Stimulated activated effector memory CD8-positive, alpha-beta T cell treated with anti-CD3 and anti-CD28 coated beads, Interleukin-12 subunit alpha, Interleukin-12 subunit beta, amount 100 ng/mL, for 72 hours (primary cell): ENCODE measurements at regions not wholly inside any gene's neighbourhood (a gene's known extent, or its start where the extent isn't known, plus 50 kb on each side); places are given as distances from the start of the nearest gene placed in this dataset.
"Not testable (repeated sequence)": the region's sequence is repeated elsewhere in the genome, so short reads cannot be mapped to it uniquely, and the experiment has no call there.

Source experiments
- ATAC-seq: fragments of 150-1000 bp; cut with Tn5 transposase; 2 replicates; pipeline ENCODE4 v1.10.0; 2021
- DNase-seq, 2 donors: peaks; one replicate each; pipeline ENCODE4 v3.0.0; 2021 to 2022; ENCODE audit warnings: low spot score in 2 of 2
- H3K27ac Mint-ChIP-seq: one replicate; pipeline ENCODE4 v1.8.0; 2022; ENCODE audit warnings: mild to moderate bottlenecking, mixed read lengths
- H3K36me3 Mint-ChIP-seq: one replicate; pipeline ENCODE4 v1.8.0; 2022; ENCODE audit warnings: mild to moderate bottlenecking, mixed read lengths
- H3K4me1 Mint-ChIP-seq: one replicate; pipeline ENCODE4 v1.8.0; 2022; ENCODE audit warnings: mixed read lengths
- H3K4me3 Mint-ChIP-seq: one replicate; pipeline ENCODE4 v1.8.0; 2022; ENCODE audit warnings: mild to moderate bottlenecking, mixed read lengths
- H3K9me3 Mint-ChIP-seq: one replicate; pipeline ENCODE4 v1.8.0; 2022; ENCODE audit warnings: mixed read lengths

GRCh38 chr12:5096241-5096924 is 52.7 kb downstream of the KCNA5 start:
- no peak overlapping the region for H3K27ac Mint-ChIP-seq
- peak; percentile 34 for ATAC-seq
- no peaks in the 10 kb centered on the region for H3K9me3 Mint-ChIP-seq
- peak in 1 of 2 donors; percentile 28 for DNase-seq
- no peaks in the 10 kb centered on the region for H3K4me1 Mint-ChIP-seq
- H3K4me3 Mint-ChIP-seq, result no peak overlapping the region
- no peaks in the 10 kb centered on the region for H3K36me3 Mint-ChIP-seq

- no peaks in the 10 kb centered on the region for H3K36me3 Mint-ChIP-seq
- no peaks in the 10 kb centered on the region for H3K9me3 Mint-ChIP-seq
- no peak overlapping the region for H3K27ac Mint-ChIP-seq
These were observed 54.1 kb downstream of the KCNA5 start for GRCh38 chr12:5097786-5098185.

GRCh38 chr12:5099136-5099535 is 55.5 kb downstream of the KCNA5 start:
- no peaks in the 10 kb centered on the region for H3K9me3 Mint-ChIP-seq
- DNase-seq, result peak in 1 of 2 donors; percentile 34
- H3K36me3 Mint-ChIP-seq, result no peaks in the 10 kb centered on the region
- ATAC-seq, result no peak
- H3K4me3 Mint-ChIP-seq, result no peak overlapping the region
- H3K4me1 Mint-ChIP-seq, result no peaks in the 10 kb centered on the region
- no peak overlapping the region for H3K27ac Mint-ChIP-seq

More at GRCh38 chr12:5097786-5098185, 54.1 kb downstream of the KCNA5 start:
- DNase-seq, result no peak
- no peak for ATAC-seq
- Mint-ChIP-seq H3K4me1 (no peaks in the 10 kb centered on the region), H3K4me3 (no peak overlapping the region)

DNA sequence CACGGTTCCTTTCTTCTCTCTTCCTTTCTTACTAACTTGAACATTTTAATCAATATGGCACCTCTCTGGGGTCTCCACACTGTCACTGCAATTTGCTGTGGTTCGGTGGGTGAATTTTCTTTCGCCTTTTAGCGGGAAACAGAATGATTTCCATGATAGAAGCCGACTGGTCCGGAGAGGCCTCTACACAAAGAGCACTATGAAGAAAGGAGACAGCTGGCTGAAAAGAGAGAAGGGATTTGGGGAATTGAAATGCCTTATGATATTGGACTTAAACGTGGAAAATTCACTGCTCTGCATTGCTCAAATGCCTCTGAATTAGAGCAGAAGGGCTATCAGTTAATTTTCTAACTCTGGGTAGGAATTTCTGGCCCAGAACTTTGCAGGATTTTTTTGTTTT is 55.9 kb downstream of the KCNA5 start:
- Mint-ChIP-seq H3K9me3 (no peaks in the 10 kb centered on the region), H3K36me3 (no peaks in the 10 kb centered on the region)
- no peak for ATAC-seq

GRCh38 chr12:5101686-5102085 is 58.0 kb downstream of the KCNA5 start:
- Mint-ChIP-seq H3K4me1 (no peaks in the 10 kb centered on the region), H3K9me3 (no peaks in the 10 kb centered on the region), H3K27ac (no peak overlapping the region), H3K4me3 (no peak overlapping the region), H3K36me3 (no peaks in the 10 kb centered on the region)
- no peak for ATAC-seq
- DNase-seq, result no peak

More for the DNA sequence above, 55.9 kb downstream of the KCNA5 start:
- H3K4me3 Mint-ChIP-seq, result no peak overlapping the region
- no peak overlapping the region for H3K27ac Mint-ChIP-seq
- no peaks in the 10 kb centered on the region for H3K4me1 Mint-ChIP-seq
- no peak for DNase-seq

DNA sequence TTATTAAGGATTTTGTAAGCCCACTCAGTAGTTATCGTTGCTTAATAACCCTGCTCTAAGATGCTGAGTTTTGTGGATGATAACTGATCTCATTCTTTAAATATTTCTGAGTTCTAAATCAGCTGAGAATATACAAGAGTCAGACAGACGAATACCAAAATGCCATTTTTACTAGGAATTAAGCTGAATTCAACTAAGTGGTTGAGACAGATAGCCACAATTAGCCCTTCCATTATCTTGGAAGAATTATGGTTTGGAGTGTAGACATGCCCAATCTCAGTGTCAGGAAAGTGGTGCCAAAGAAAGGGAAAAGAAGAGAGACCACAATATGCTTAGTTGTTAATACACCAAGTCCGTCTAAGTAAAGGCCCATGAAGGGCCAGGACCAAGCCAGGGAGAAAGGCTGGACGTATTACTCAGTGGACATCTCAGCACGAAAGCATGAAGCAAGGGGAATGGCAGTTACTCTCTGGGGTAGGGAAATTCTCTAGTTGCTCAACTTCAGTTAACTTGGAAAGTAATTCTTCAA is 58.6 kb downstream of the KCNA5 start:
- Mint-ChIP-seq H3K4me1 (no peaks in the 10 kb centered on the region), H3K27ac (no peak overlapping the region), H3K36me3 (no peaks in the 10 kb centered on the region), H3K4me3 (no peak overlapping the region), H3K9me3 (no peaks in the 10 kb centered on the region)
- DNase-seq (no peak), ATAC-seq (no peak)

DNA sequence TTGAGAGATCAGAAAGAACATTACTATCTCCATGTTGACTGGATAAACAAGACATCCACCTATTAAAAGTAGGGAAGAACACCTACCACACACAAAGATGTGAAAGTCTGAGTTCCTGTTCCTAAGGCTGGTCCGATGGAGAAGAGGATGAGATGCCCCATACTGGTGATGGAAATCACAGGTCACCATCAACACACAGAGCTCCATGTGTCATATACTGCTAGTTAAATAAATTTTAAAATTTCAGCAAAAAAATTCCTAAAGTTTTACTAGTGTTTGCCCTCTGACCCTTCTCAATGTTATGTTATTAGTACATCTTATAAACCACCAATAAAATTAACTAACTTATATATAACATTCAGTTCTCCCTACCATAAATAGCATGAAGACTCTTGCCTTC is 59.1 kb downstream of the KCNA5 start:
- Mint-ChIP-seq H3K27ac (no peak overlapping the region), H3K36me3 (no peaks in the 10 kb centered on the region), H3K9me3 (no peaks in the 10 kb centered on the region), H3K4me1 (no peaks in the 10 kb centered on the region), H3K4me3 (no peak overlapping the region)
- ATAC-seq (no peak), DNase-seq (no peak)

- ATAC-seq (no peak), DNase-seq (no peak)
- H3K27ac Mint-ChIP-seq, result no peak overlapping the region
- H3K4me1 Mint-ChIP-seq, result peaks cover 6% of the 10 kb centered on the region
- no peaks in the 10 kb centered on the region for H3K9me3 Mint-ChIP-seq
- H3K4me3 Mint-ChIP-seq, result no peak overlapping the region
- H3K36me3 Mint-ChIP-seq, result no peaks in the 10 kb centered on the region
These were observed 66.7 kb downstream of the KCNA5 start for GRCh38 chr12:5110345-5110744.

DNA sequence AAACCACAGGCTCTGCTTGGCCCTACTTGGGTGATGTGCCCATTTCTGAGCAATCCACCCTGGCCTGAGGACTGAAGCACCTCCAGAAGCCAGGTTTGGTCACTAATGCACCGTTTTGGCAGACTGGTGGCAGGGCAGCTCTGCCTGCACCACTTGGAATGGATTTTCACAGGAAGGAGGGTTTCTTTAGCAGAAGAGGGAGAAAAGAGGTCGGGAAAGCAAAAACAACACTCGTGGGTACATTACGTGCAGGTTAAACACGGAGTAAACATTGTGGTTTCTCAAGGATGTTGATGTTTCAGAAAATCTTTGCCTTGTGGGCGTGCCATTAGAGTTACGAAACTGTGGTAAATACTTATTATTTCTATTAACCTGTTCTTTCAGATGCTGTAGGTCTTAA is 70.8 kb downstream of the KCNA5 start:
- Mint-ChIP-seq H3K9me3 (no peaks in the 10 kb centered on the region), H3K4me3 (no peak overlapping the region), H3K36me3 (no peaks in the 10 kb centered on the region), H3K4me1 (peaks cover 6% of the 10 kb centered on the region), H3K27ac (no peak overlapping the region)
- DNase-seq (no peak), ATAC-seq (no peak)

DNA sequence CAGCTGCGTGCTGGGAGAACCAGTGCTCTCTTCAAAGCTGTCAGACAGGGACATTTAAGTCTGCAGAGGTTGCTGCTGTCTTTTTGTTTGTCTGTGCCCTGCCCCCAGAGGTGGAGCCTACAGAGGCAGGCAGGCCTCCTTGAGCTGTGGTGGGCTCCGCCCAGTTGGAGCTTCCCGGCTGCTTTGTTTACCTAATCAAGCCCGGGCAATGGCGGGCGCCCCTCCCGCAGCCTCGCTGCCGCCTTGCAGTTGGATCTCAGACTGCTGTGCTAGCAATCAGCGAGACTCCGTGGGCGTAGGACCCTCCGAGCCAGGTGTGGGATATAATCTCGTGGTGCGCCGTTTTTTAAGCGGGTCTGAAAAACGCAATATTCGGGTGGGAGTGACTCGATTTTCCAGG is 78.1 kb downstream of the KCNA5 start:
- not testable (repeated sequence) for H3K9me3 Mint-ChIP-seq, ATAC-seq, DNase-seq, H3K4me3 Mint-ChIP-seq, H3K36me3 Mint-ChIP-seq, H3K4me1 Mint-ChIP-seq, H3K27ac Mint-ChIP-seq

DNA sequence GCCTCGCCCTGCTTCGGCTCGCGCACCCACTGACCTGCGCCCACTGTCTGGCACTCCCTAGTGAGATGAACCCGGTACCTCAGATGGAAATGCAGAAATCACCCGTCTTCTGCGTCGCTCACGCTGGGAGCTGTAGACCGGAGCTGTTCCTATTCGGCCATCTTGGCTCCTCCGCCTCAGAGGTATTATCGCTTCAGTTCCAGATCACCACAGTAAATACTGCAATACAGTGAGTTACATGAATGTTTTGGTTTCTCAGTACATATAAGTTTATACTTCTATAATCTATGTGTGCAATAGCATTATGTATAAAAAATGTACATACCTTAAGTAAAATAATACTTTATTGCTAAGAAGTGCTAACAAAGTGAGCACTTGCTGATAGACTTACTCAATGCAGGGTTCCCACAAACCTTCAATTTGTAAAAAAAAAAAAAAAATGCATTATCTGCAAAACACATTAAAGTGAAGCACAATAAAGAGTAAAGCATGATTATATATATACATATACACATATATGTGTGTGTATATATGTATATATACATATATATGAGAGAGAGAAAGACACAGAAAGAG is 78.7 kb downstream of the KCNA5 start:
- H3K27ac Mint-ChIP-seq, ATAC-seq, H3K9me3 Mint-ChIP-seq, H3K4me3 Mint-ChIP-seq, H3K4me1 Mint-ChIP-seq, DNase-seq, H3K36me3 Mint-ChIP-seq: not testable (repeated sequence)

- ATAC-seq (no peak), DNase-seq (no peak)
- H3K9me3 Mint-ChIP-seq, result no peaks in the 10 kb centered on the region
- no peaks in the 10 kb centered on the region for H3K4me1 Mint-ChIP-seq
- H3K27ac Mint-ChIP-seq, result no peak overlapping the region
- no peaks in the 10 kb centered on the region for H3K36me3 Mint-ChIP-seq
- H3K4me3 Mint-ChIP-seq, result no peak overlapping the region
These were observed 80.2 kb downstream of the KCNA5 start for GRCh38 chr12:5123921-5124320.

GRCh38 chr12:5124401-5124800 is 80.7 kb downstream of the KCNA5 start:
- no peaks in the 10 kb centered on the region for H3K4me1 Mint-ChIP-seq
- no peak for DNase-seq
- no peaks in the 10 kb centered on the region for H3K36me3 Mint-ChIP-seq
- H3K4me3 Mint-ChIP-seq, result no peak overlapping the region
- H3K9me3 Mint-ChIP-seq, result no peaks in the 10 kb centered on the region
- H3K27ac Mint-ChIP-seq, result no peak overlapping the region
- no peak for ATAC-seq

- DNase-seq (no peak), ATAC-seq (no peak)
- no peaks in the 10 kb centered on the region for H3K36me3 Mint-ChIP-seq
- H3K4me1 Mint-ChIP-seq, result no peaks in the 10 kb centered on the region
- no peak overlapping the region for H3K4me3 Mint-ChIP-seq
- no peak overlapping the region for H3K27ac Mint-ChIP-seq
- no peaks in the 10 kb centered on the region for H3K9me3 Mint-ChIP-seq
These were observed 91.3 kb downstream of the KCNA5 start for GRCh38 chr12:5134861-5135525.

- Mint-ChIP-seq H3K36me3 (no peaks in the 10 kb centered on the region), H3K27ac (no peak overlapping the region)
These were observed 94.6 kb downstream of the KCNA5 start for GRCh38 chr12:5138256-5138655.

GRCh38 chr12:5138845-5139244 is 95.2 kb downstream of the KCNA5 start:
- no peak for DNase-seq
- Mint-ChIP-seq H3K4me3 (no peak overlapping the region), H3K36me3 (no peaks in the 10 kb centered on the region), H3K9me3 (no peaks in the 10 kb centered on the region), H3K27ac (no peak overlapping the region), H3K4me1 (no peaks in the 10 kb centered on the region)
- ATAC-seq, result peak; percentile 8

More at GRCh38 chr12:5138256-5138655, 94.6 kb downstream of the KCNA5 start:
- no peak for ATAC-seq
- Mint-ChIP-seq H3K9me3 (no peaks in the 10 kb centered on the region), H3K4me3 (no peak overlapping the region), H3K4me1 (no peaks in the 10 kb centered on the region)
- DNase-seq, result no peak
